A673 (cell line): ENCODE measurements at regions not wholly inside any gene's neighbourhood (a gene's known extent, or its start where the extent isn't known, plus 50 kb on each side); places are given as distances from the start of the nearest gene placed in this dataset.

Experiments used
- CTCF ChIP-seq: fragments of 300-800, 200-600 bp; sonication (generic); conservative IDR thresholded peaks from 2 replicates; pipeline ENCODE4 v1.5.1; 2017; ENCODE audit warnings: low read depth, mild to moderate bottlenecking, antibody characterized with exemption, low read length, moderate library complexity, mixed read lengths
- EZH2 ChIP-seq: fragments of 200-600 bp; sonication (generic); IDR thresholded peaks from 2 replicates; pipeline ENCODE4 v1.6.1; 2017; ENCODE audit warnings: borderline replicate concordance, low read depth, mild to moderate bottlenecking, mixed read lengths, antibody characterized with exemption, low read length; ENCODE audit not compliant: poor library complexity, severe bottlenecking

- no peak for TF ChIP-seq CTCF
- TF ChIP-seq EZH2, result no peak
Measured at GRCh38 chr16:52103791-52104190, 443.2 kb downstream of the TOX3 start.
